ENCODE measurements at regions not wholly inside any gene's neighbourhood (a gene's known extent, or its start where the extent isn't known, plus 50 kb on each side); places are given as distances from the start of the nearest gene placed in this dataset.

DNA sequence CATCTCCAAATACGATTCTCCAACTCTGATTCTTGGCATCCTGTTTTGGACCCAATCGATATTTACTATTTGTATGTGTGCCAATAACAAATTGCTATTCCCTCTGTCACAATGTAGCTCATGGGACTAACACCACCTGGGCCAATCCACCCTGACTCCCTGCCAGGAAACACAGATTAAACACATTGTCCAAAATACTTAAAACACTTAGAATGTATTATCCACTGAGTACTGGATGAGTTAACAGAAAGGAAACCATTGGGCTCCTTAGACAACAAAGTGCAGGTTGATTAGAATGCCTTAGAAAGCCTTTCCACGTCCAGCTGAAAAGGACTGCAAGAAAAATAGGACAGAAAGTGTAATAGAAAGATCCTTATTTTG, 79.4 kb upstream of the ARHGAP28 start:
- TF ChIP-seq, protein P1, sequence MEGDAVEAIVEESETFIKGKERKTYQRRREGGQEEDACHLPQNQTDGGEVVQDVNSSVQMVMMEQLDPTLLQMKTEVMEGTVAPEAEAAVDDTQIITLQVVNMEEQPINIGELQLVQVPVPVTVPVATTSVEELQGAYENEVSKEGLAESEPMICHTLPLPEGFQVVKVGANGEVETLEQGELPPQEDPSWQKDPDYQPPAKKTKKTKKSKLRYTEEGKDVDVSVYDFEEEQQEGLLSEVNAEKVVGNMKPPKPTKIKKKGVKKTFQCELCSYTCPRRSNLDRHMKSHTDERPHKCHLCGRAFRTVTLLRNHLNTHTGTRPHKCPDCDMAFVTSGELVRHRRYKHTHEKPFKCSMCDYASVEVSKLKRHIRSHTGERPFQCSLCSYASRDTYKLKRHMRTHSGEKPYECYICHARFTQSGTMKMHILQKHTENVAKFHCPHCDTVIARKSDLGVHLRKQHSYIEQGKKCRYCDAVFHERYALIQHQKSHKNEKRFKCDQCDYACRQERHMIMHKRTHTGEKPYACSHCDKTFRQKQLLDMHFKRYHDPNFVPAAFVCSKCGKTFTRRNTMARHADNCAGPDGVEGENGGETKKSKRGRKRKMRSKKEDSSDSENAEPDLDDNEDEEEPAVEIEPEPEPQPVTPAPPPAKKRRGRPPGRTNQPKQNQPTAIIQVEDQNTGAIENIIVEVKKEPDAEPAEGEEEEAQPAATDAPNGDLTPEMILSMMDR (IDR thresholded peaks at IDR 0.05): no peak
- TF ChIP-seq POLR2A (IDR thresholded peaks at IDR 0.05): no peak
